Right kidney (tissue), 1 donor: ENCODE measurements at regions not wholly inside any gene's neighbourhood (a gene's known extent, or its start where the extent isn't known, plus 50 kb on each side); places are given as distances from the start of the nearest gene placed in this dataset.
"Not testable (repeated sequence)": the region's sequence is repeated elsewhere in the genome, so short reads cannot be mapped to it uniquely, and the experiment has no call there.

Experiments
- DNase-seq: peaks from one replicate; pipeline ENCODE4 v3.0.0-alpha.2; 2016

- DNase-seq = no peak
Observed at GRCh38 chr15:62218841-62219240, 53.8 kb upstream of the C2CD4B start.

DNA sequence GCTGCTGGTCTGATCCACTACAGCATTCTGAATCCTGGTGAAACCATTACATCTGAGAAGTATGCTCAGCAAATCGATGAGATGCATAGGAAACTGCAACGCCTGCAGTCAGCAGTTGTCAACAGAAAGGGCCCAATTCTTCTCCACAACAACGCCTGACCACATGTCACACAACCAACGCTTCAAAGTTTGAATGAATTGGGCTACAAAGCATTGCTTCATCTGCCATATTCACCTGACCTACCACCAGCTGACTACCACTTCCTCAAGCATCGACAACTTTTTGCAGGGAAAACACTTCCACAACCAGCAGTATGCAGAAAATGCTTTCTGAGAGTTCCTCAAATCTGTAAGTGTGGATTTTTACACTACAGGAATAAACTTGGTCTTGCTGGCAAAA lies 54.7 kb upstream of the C2CD4B start:
- no peak for DNase-seq

DNA sequence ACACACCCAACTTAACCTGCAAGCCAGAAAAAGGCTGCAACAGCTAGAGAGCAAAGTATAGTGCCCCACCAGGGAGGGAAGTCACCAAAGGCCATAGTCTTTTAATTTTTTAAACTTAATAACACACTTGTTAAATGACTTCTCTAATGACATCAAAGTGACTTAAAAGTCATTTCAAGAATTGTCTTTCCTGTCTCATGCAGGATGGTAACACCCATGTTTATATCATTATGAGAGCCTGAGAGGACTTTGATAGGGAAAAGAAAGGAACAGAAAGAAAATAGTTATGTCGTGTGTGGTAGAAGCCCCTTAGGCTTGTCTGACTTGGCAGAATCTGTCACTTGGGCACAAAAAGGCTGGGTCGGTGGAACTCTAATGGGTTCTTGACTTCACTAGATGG lies 57.9 kb upstream of the C2CD4B start:
- no peak for DNase-seq

DNA sequence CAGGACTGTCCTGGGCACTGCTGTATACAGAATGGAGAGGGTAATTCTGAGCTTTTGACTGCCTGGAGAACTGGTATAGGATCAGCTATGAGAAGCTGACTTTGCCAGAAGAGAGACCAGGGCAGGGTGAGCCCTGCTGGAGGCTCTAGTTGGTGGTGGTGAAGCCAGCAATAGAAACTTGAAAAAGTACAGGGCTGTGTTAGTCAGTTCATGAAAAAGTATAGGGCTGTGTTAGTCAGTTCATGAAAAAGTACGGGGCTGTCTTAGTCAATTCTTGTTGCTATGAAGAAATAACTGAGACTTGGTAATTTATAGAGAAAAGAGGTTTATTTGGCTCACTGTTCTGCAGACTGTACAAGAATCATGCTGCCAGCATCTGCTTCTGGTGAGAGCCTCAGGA lies 63.5 kb upstream of the C2CD4B start:
- DNase-seq = no peak

DNA sequence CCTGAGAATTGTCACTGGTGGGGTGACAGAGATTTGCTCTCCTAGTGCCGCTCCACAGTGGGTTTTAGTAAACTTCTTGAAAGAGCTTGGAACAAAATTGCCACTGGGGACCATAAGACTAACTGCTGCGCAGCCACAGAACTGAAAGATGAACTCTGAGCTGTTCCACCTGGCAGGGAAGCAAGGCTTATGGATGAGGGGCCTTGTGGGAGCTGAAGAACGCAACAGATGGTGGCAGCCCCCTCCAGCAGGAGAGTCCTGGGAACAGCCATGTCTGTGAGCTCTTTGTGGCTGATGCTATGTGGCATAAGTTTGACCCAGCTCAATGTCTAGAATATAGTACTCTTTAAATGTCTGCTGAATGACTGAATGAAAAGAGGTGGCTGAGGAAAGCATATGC lies 66.8 kb upstream of the C2CD4B start:
- no peak for DNase-seq

DNA sequence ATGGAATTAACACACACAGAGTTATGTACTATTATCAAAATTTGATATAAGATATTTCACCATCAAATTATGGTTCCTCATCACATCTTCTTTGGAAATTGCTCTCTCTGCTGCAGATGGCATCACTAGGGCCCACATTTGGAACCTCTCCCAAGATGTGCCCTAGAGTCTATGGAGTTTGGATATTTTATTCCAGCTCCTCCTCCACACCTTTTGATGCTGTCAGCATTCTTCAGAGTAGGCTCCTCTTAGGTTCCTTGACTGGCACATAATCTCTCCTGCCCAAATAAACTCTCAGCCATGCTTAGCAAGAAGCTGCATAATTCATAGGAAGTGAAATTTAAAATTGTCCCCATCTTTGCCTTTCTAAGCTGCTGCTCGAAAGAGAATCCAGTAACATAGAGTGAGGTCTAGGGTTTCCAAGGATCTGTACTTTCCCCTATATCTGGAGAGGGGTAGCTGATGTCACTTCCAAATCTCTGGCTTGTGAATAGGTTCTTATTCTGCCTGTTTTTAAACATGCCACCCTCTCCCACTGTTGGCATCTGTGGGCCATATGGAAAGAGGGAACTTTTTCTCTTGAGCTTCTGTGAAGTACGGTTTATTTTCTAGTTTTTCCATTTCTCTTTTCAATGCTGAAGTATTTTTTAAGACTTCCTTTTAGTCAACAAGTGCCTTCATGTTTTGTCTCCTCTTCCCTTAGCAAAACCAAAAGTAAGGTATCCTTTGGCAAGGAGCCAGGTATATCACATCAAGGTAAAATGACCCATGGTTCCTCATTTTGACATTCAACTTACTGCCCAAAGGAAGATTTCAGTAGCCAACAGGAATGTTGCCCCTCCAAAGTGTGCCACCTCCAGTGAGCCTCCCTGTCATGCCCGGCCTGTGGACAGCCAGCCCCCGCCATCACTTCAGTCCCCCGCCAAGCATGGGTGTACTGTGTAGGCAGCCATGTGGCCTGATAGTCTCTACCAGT lies 75.3 kb upstream of the C2CD4B start:
- no peak for DNase-seq

DNA sequence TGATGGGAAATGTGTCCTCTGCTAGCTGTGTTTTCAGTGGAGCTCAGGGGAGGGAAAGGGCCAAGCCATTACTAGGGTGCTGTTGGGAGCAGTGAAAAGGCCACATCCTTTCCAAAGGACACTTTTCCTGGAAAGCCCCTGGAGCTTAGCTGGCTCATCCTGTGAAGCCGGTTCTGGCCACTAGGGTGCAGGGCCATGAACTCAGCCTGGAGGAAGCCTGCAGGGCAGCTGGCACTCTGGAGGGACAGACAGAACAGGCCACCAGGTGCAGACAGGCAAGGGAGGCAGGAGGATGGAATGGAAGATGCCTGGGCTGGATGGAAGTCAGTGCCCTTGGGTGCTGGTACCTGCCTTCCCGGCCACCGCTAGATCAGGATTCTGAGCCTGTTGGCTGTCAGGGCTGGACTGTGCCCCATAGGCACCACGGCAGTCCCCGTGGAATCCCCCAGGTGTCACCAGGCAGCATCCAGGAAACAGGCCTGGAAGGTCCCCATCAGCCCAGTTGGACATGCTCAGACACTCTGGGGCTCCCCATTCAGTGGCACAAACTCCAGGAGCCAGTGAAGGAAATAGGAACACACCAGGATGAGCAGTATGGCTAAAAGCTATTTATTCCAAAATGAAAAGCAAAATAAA lies 76.2 kb upstream of the C2CD4B start:
- DNase-seq = no peak

- DNase-seq = no peak
Observed at GRCh38 chr15:62242999-62243398, 77.9 kb upstream of the C2CD4B start.

DNA sequence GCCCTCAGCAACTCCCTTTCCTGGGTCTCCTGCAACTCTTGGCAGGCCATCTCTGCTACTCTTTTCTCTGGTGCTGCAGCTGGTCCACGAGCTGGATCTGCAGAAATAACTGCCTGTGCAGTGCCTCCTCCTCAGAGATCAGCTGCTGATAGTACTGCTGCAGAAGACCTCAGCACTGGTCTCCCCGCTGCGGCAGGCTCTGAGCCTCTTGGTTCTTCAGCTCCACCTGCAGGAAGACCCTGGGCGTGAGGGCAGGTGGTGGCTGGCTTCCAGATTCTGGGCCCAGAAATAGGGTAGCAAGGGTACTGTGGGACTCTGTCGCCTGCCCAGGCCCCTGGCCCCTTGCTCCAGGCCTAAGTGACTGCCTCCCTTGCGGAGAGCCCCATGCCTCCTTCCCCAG lies 79.7 kb upstream of the C2CD4B start:
- no peak for DNase-seq

GRCh38 chr15:62248277-62248984 lies 83.3 kb upstream of the C2CD4B start:
- peak; percentile 35 for DNase-seq

DNA sequence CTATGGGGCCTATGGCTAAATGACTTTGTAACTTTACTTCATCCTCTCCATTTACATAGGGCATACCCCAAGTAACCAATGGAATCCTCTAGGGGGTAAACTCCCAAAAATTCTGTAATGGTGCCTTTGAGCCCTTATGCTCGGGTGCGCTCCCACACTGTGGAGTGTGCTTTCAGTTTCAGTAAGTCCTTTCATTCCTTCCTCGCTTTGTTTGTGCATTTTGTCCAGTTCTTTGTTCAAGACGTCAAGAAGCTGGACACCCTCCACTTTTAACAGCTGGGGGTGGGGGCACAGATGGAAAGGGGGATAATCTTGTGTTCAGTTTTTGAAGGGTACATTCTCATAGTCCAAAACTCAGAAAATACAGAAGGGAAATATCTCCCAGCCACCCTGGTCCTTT lies 84.4 kb upstream of the C2CD4B start:
- DNase-seq = no peak

- no peak for DNase-seq
Observed at GRCh38 chr15:62250186-62250585, 85.1 kb upstream of the C2CD4B start.

- no peak for DNase-seq
Observed at GRCh38 chr15:62250978-62251377, 85.9 kb upstream of the C2CD4B start.

- no peak for DNase-seq
Observed at GRCh38 chr15:62253294-62253693, 88.2 kb upstream of the C2CD4B start.

GRCh38 chr15:62254137-62254934 lies 89.3 kb upstream of the C2CD4B start:
- peak; percentile 58 for DNase-seq

DNA sequence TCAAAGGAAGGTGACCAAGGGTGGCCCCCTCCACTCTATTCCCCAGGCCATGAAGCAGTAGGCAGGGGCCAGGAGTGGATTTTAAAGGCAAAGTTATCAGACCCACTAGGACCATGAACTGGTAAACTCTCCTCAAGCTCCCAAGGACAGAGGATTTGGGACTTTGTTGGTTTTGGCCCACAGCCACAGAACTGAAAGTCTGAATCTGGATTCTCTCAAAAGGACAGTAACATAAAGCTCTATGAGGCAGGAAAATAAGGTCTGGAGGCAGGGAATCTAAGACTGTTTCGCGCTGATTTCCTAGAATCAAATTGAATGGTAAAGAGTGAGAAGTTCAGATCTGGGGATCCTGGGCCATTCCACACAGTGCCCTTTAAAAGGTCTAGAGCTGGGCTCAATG lies 91.3 kb upstream of the C2CD4B start:
- DNase-seq = not testable (repeated sequence)

DNA sequence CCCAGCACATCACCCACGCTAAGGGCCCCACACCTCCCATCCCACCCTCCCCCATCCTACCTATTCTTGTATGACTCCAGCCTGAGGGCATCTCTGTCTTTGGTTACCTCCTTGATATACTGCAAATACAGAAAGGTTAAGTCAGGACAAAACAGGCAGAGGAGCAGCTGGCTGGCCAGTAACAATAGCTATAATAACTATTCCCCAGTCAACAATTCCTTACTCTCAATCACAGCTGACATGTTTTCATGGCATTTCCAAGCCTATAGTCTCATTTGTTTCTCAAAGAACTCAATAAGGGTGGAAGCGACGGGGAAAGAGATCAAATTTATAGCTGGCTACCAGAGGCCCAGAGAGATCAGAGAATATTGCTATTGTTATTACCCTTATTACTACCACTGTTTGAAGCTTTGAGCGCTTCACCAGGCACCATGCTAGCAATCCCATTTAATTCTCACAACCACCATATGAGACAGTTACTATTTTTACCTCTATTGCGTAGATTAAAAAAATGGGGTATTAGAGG lies 93.0 kb upstream of the C2CD4B start:
- DNase-seq = no peak

GRCh38 chr15:62262305-62262941 lies 97.3 kb upstream of the C2CD4B start:
- DNase-seq = no peak

DNA sequence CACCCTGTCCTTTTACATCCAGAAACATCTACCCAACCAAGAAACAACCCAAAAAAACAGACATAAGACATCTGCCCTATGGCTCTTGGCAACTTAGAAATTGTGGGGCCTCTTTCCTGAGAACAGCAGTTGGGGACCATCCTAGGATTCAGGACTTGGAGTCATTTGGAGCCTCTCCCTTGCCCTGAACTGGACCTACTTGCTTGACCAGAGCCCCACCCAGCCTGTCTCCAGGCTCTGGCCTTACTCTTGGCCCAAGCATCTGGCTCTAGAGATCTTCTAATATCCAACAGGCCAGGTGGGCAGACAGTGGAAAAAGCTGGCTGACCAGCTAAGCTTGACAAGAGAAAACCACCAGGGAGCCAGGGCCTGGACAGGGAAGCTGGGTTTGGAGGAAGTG lies 99.1 kb upstream of the C2CD4B start:
- DNase-seq = no peak

DNA sequence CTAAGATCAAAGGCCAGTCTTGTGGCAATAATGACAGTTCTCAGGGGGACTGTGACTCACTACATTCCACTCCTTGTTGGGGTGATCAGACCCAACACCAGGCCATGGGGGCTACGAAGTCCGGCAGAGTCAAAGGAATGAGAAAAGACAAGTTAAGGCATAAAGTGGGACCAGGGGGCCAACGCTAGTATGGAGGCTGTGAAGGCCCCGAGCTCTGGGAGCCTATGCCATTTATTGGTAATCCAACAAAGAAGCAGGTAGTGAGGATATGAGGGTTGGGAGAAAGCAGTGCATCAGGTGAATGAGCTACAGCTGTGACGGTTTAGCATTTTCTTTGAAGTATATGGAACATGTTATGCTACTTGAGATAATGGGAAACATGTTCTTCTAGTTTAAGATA lies 104.4 kb upstream of the C2CD4B start:
- no peak for DNase-seq

DNA sequence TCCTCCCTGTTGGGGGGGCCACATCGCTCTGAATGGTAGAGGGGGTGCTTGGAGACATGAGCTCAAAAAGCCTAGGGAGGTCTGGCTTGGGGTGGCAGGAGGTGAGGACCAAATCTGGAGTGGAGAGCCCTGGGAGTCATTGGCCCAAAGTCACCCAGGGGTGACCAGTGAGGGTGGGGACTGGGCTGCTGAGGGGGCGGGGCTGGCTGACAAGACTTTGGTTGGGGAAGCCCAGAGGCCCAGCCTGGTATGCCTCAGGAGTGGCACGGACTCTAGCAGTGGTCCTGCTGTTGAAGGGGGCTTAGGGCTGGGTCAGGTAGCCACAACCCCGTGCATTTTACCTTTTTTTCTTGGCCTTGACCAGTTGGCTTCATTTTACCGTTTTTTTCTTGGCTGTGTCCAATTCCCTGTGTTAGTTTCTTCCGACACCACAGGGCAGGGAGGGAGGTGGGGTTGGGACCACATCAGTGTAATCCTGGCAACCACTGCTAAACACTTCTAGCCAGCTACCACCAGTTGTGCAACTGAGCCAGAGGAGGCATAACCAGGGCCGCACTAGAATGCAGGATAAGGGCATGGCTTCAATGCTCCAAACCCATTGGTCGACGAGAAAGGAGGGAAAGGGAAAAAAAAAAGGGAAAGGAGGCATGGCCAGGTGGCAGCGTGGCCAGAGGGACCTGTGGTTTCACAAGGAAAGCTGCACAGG lies 105.3 kb upstream of the C2CD4B start:
- no peak for DNase-seq
